Muscle of leg (tissue), 3 donors: ENCODE measurements at regions not wholly inside any gene's neighbourhood (a gene's known extent, or its start where the extent isn't known, plus 50 kb on each side); places are given as distances from the start of the nearest gene placed in this dataset.

Source experiments
- DNase-seq: peaks from one replicate; pipeline ENCODE4 v3.0.0; 2013
- H3K27ac ChIP-seq: one replicate; pipeline ENCODE4 v1.5.1; 2013; ENCODE audit warnings: mild to moderate bottlenecking, low read length, control low read depth
- H3K27me3 ChIP-seq: one replicate; pipeline ENCODE4 v1.6.1; 2013; ENCODE audit warnings: low read length; ENCODE audit not compliant: control insufficient read depth, insufficient read depth
- H3K36me3 ChIP-seq: one replicate; pipeline ENCODE4 v1.6.1; 2013; ENCODE audit warnings: low read length; ENCODE audit not compliant: control insufficient read depth, insufficient read depth
- H3K4me1 ChIP-seq: one replicate; pipeline ENCODE4 v1.6.1; 2013; ENCODE audit warnings: low read length; ENCODE audit not compliant: control insufficient read depth, insufficient read depth
- H3K4me3 ChIP-seq: one replicate; pipeline ENCODE4 v1.5.1; 2013; ENCODE audit warnings: low read length, control low read depth
- H3K9me3 ChIP-seq: replicated peaks from 2 replicates; pipeline ENCODE4 v1.6.1; 2013; ENCODE audit warnings: low read depth, low read length; ENCODE audit not compliant: control insufficient read depth
- WGBS: methylation state at CpG from one replicate; pipeline ENCODE4 v1.1.5; 2013; ENCODE audit warnings: missing lambda C conversion rate; ENCODE audit not compliant: insufficient coverage; 5-methylcytosine and 5-hydroxymethylcytosine counted together

- peak; percentile 92 for DNase-seq
- H3K27ac ChIP-seq = peak overlapping the region; percentile 67
Observed at GRCh38 chr18:56470406-56471351, 167.7 kb downstream of the TXNL1 start.

GRCh38 chr18:56469582-56469981 is 168.8 kb downstream of the TXNL1 start:
- no peak overlapping the region for H3K27ac ChIP-seq
- H3K27me3 ChIP-seq = no peaks in the 10 kb centered on the region
- H3K9me3 ChIP-seq = peaks cover 13% of the 10 kb centered on the region
- WGBS = 100% methylated on average over 1 of the region's 4 CpGs
- peaks cover 10% of the 10 kb centered on the region for H3K4me1 ChIP-seq
- no peak for DNase-seq
- H3K4me3 ChIP-seq = no peak overlapping the region
- H3K36me3 ChIP-seq = no peaks in the 10 kb centered on the region

More at GRCh38 chr18:56470406-56471351, 167.7 kb downstream of the TXNL1 start:
- Histone ChIP-seq H3K36me3 (no peaks in the 10 kb centered on the region), H3K27me3 (no peaks in the 10 kb centered on the region), H3K9me3 (peaks cover 3% of the 10 kb centered on the region), H3K4me1 (peaks cover 10% of the 10 kb centered on the region), H3K4me3 (no peak overlapping the region)
- WGBS = 17% methylated on average over 1 of the region's 5 CpGs

- WGBS = no CpG with 5 or more reads among the region's 1 CpG
- no peaks in the 10 kb centered on the region for H3K36me3 ChIP-seq
- H3K27me3 ChIP-seq = no peaks in the 10 kb centered on the region
- DNase-seq = peak; percentile 62
- H3K4me3 ChIP-seq = no peak overlapping the region
- H3K9me3 ChIP-seq = peaks cover 19% of the 10 kb centered on the region
- peaks cover 10% of the 10 kb centered on the region for H3K4me1 ChIP-seq
- H3K27ac ChIP-seq = no peak overlapping the region
Observed at GRCh38 chr18:56468396-56468795, 170.0 kb downstream of the TXNL1 start.

GRCh38 chr18:56462276-56462675 is 176.1 kb downstream of the TXNL1 start:
- no peak for DNase-seq

GRCh38 chr18:56461151-56461550 is 177.2 kb downstream of the TXNL1 start:
- WGBS = 100% methylated on average over 1 of the region's 1 CpG
- Histone ChIP-seq H3K27ac (no peak overlapping the region), H3K27me3 (no peaks in the 10 kb centered on the region), H3K36me3 (no peaks in the 10 kb centered on the region), H3K4me1 (peaks cover 2% of the 10 kb centered on the region), H3K4me3 (no peak overlapping the region), H3K9me3 (peaks cover 19% of the 10 kb centered on the region)
- no peak for DNase-seq

More at GRCh38 chr18:56462276-56462675, 176.1 kb downstream of the TXNL1 start:
- Histone ChIP-seq H3K4me3 (no peak overlapping the region), H3K36me3 (no peaks in the 10 kb centered on the region), H3K27me3 (no peaks in the 10 kb centered on the region), H3K9me3 (peaks cover 19% of the 10 kb centered on the region), H3K4me1 (peaks cover 2% of the 10 kb centered on the region), H3K27ac (no peak overlapping the region)
- no CpG with 5 or more reads among the region's 1 CpG for WGBS

- 43% methylated on average over 1 of the region's 3 CpGs for whole genome bisulfite sequencing
- peak overlapping the region; percentile 49 for H3K27ac ChIP-seq
- peaks cover 15% of the 10 kb centered on the region for H3K9me3 ChIP-seq
- H3K4me1 ChIP-seq = peaks cover 2% of the 10 kb centered on the region
- no peaks in the 10 kb centered on the region for H3K27me3 ChIP-seq
- no peak for DNase-seq
- no peaks in the 10 kb centered on the region for H3K36me3 ChIP-seq
- H3K4me3 ChIP-seq = no peak overlapping the region
Observed at GRCh38 chr18:56460581-56460980, 177.8 kb downstream of the TXNL1 start.

GRCh38 chr18:56458770-56459712 is 179.4 kb downstream of the TXNL1 start:
- H3K27me3 ChIP-seq = no peaks in the 10 kb centered on the region
- 42% methylated on average over 2 of the region's 13 CpGs for WGBS
- no peak overlapping the region for H3K4me3 ChIP-seq
- DNase-seq = peak; percentile 87
- no peaks in the 10 kb centered on the region for H3K36me3 ChIP-seq
- H3K27ac ChIP-seq = peak overlapping the region; percentile 66
- peaks cover under 1% of the 10 kb centered on the region for H3K9me3 ChIP-seq
- H3K4me1 ChIP-seq = peaks cover 2% of the 10 kb centered on the region

- no peak for DNase-seq
- Histone ChIP-seq H3K27ac (no peak overlapping the region), H3K9me3 (no peaks in the 10 kb centered on the region), H3K36me3 (no peaks in the 10 kb centered on the region), H3K27me3 (no peaks in the 10 kb centered on the region), H3K4me1 (peaks cover 2% of the 10 kb centered on the region), H3K4me3 (no peak overlapping the region)
- no CpG with 5 or more reads among the region's 2 CpGs for WGBS
Observed at GRCh38 chr18:56455874-56456273, 182.5 kb downstream of the TXNL1 start.

- Histone ChIP-seq H3K36me3 (no peaks in the 10 kb centered on the region), H3K27ac (no peak overlapping the region), H3K4me3 (no peak overlapping the region), H3K4me1 (peaks cover 2% of the 10 kb centered on the region), H3K27me3 (no peaks in the 10 kb centered on the region), H3K9me3 (no peaks in the 10 kb centered on the region)
- no CpG with 5 or more reads among the region's 2 CpGs for WGBS
- no peak for DNase-seq
Observed at GRCh38 chr18:56455141-56455540, 183.3 kb downstream of the TXNL1 start.

GRCh38 chr18:56453631-56454030 is 184.8 kb downstream of the TXNL1 start:
- WGBS = no CpG with 5 or more reads among the region's 3 CpGs

More at GRCh38 chr18:56453631-56454030, 184.8 kb downstream of the TXNL1 start:
- no peak for DNase-seq
- Histone ChIP-seq H3K9me3 (no peaks in the 10 kb centered on the region), H3K27me3 (no peaks in the 10 kb centered on the region), H3K4me1 (peaks cover 1% of the 10 kb centered on the region), H3K4me3 (no peak overlapping the region), H3K36me3 (no peaks in the 10 kb centered on the region), H3K27ac (no peak overlapping the region)
